ENCODE measurements at regions not wholly inside any gene's neighbourhood (a gene's known extent, or its start where the extent isn't known, plus 50 kb on each side); places are given as distances from the start of the nearest gene placed in this dataset.

GRCh38 chr6:163942790-163943189 lies 528.3 kb downstream of the QKI start:
- no peak for DNase-seq (ENCODE audit: low read depth in 1 of 2, low spot score in 1 of 2)

- no peak for DNase-seq (ENCODE audit: low read depth in 1 of 2, low spot score in 1 of 2)
These were observed 527.1 kb downstream of the QKI start for GRCh38 chr6:163941624-163941976.

GRCh38 chr6:163940705-163941623 lies 526.4 kb downstream of the QKI start:
- DNase-seq (ENCODE audit: low read depth in 1 of 2, low spot score in 1 of 2), result no peak

- no peak for DNase-seq (ENCODE audit: low read depth in 1 of 2, low spot score in 1 of 2)
These were observed 522.6 kb downstream of the QKI start for GRCh38 chr6:163937071-163937470.

GRCh38 chr6:163935158-163935762 lies 520.7 kb downstream of the QKI start:
- DNase-seq (ENCODE audit: low read depth in 1 of 2, low spot score in 1 of 2), result no peak

GRCh38 chr6:163930012-163930411 lies 515.5 kb downstream of the QKI start:
- no peak for DNase-seq (ENCODE audit: low read depth in 1 of 2, low spot score in 1 of 2)

GRCh38 chr6:163929538-163929937 lies 515.0 kb downstream of the QKI start:
- no peak for DNase-seq (ENCODE audit: low read depth in 1 of 2, low spot score in 1 of 2)

GRCh38 chr6:163926642-163927041 lies 512.1 kb downstream of the QKI start:
- no peak for DNase-seq (ENCODE audit: low read depth in 1 of 2, low spot score in 1 of 2)

GRCh38 chr6:163925839-163926238 lies 511.3 kb downstream of the QKI start:
- no peak for DNase-seq (ENCODE audit: low read depth in 1 of 2, low spot score in 1 of 2)

- no peak for DNase-seq (ENCODE audit: low read depth in 1 of 2, low spot score in 1 of 2)
These were observed 509.3 kb downstream of the QKI start for GRCh38 chr6:163923658-163924411.

- no peak for DNase-seq (ENCODE audit: low read depth in 1 of 2, low spot score in 1 of 2)
These were observed 508.0 kb downstream of the QKI start for GRCh38 chr6:163922562-163922961.

GRCh38 chr6:163919652-163920051 lies 505.1 kb downstream of the QKI start:
- no peak for DNase-seq (ENCODE audit: low read depth in 1 of 2, low spot score in 1 of 2)

GRCh38 chr6:163916315-163917081 lies 502.0 kb downstream of the QKI start:
- DNase-seq (ENCODE audit: low read depth in 1 of 2, low spot score in 1 of 2), result no peak

GRCh38 chr6:163915131-163915530 lies 500.6 kb downstream of the QKI start:
- no peak for DNase-seq (ENCODE audit: low read depth in 1 of 2, low spot score in 1 of 2)

GRCh38 chr6:163913045-163913444 lies 498.5 kb downstream of the QKI start:
- DNase-seq (ENCODE audit: low read depth in 1 of 2, low spot score in 1 of 2), result no peak

- no peak for DNase-seq (ENCODE audit: low read depth in 1 of 2, low spot score in 1 of 2)
These were observed 491.6 kb downstream of the QKI start for GRCh38 chr6:163906006-163906710.

- DNase-seq (ENCODE audit: low read depth in 1 of 2, low spot score in 1 of 2), result no peak
These were observed 489.7 kb downstream of the QKI start for GRCh38 chr6:163904186-163904585.

GRCh38 chr6:163903541-163903940 lies 489.0 kb downstream of the QKI start:
- no peak for DNase-seq (ENCODE audit: low read depth in 1 of 2, low spot score in 1 of 2)

- no peak for DNase-seq (ENCODE audit: low read depth in 1 of 2, low spot score in 1 of 2)
These were observed 488.5 kb downstream of the QKI start for GRCh38 chr6:163902993-163903392.

- DNase-seq (ENCODE audit: low read depth in 1 of 2, low spot score in 1 of 2), result no peak
These were observed 487.2 kb downstream of the QKI start for GRCh38 chr6:163901681-163902080.

GRCh38 chr6:163900570-163900969 lies 486.1 kb downstream of the QKI start:
- no peak for DNase-seq (ENCODE audit: low read depth in 1 of 2, low spot score in 1 of 2)
